Vagina (tissue), 2 donors: ENCODE measurements at regions not wholly inside any gene's neighbourhood (a gene's known extent, or its start where the extent isn't known, plus 50 kb on each side); places are given as distances from the start of the nearest gene placed in this dataset.

ENCODE experiments used
- DNase-seq, 2 donors: peaks; one replicate each; pipeline ENCODE4 v3.0.0-alpha.2; 2017; ENCODE audit errors: extremely low spot score in 2 of 2
- H3K27ac ChIP-seq: fragments of 200-600 bp; sonication (generic); one replicate; pipeline ENCODE4 v1.5.1; 2019
- H3K27me3 ChIP-seq: fragments of 200-600 bp; sonication (generic); one replicate; pipeline ENCODE4 v1.5.1; 2019
- H3K36me3 ChIP-seq, 2 donors: fragments of 200-600 bp; sonication (generic); one replicate each; pipeline ENCODE4 v1.5.1; 2017 to 2019
- H3K4me1 ChIP-seq: fragments of 200-600 bp; sonication (generic); one replicate; pipeline ENCODE4 v1.5.1; 2019
- H3K4me3 ChIP-seq, 2 donors: fragments of 200-600 bp; sonication (generic); 1 replicate in 1 of 2; 2 replicates in 1 of 2; pipeline ENCODE4 v1.5.1; 2016 to 2019
- H3K9me3 ChIP-seq: fragments of 200-600 bp; sonication (generic); one replicate; pipeline ENCODE4 v1.5.1; 2019
- CTCF ChIP-seq, 3 experiments: fragments of 450-650 bp in 2 of 3; fragments of 200-600 bp in 1 of 3; sonication (generic) in 1 of 3; IDR thresholded peaks; one replicate each; pipeline ENCODE4 v1.5.1; 2017 to 2019; ENCODE audit warnings: antibody characterized with exemption in 3 of 3, mild to moderate bottlenecking in 2 of 3, moderate library complexity in 2 of 3
- POLR2A ChIP-seq, 2 donors: fragments of 450-650 bp; IDR thresholded peaks; one replicate each; pipeline ENCODE4 v1.6.1; 2017; ENCODE audit warnings: antibody characterized with exemption in 2 of 2, mild to moderate bottlenecking in 2 of 2, moderate library complexity in 2 of 2
- POLR2AphosphoS5 ChIP-seq, 2 donors: sonication (generic); formaldehyde crosslinking; IDR thresholded peaks; one replicate each; pipeline ENCODE4 v1.9.0; 2017; ENCODE audit warnings: antibody characterized with exemption in 2 of 2, mild to moderate bottlenecking in 2 of 2, low read depth in 1 of 2; ENCODE audit not compliant: insufficient read depth in 1 of 2
- intact Hi-C: fragments of 100-400 bp; cut with DNase I; formaldehyde crosslinking; loops from one replicate; pipeline ENCODE4 v1.15.1; 2023

- no peak for DNase-seq
- intact Hi-C loops, result no loop called here
- TF ChIP-seq POLR2A (IDR thresholded peaks at IDR 0.05), result no peak
- no peak for TF ChIP-seq CTCF (IDR thresholded peaks at IDR 0.05)
- TF ChIP-seq POLR2AphosphoS5 (IDR thresholded peaks at IDR 0.05; ENCODE audit: insufficient read depth in 1 of 2, low read depth in 1 of 2), result no peak
- no peaks in the 10 kb centered on the region for H3K9me3 ChIP-seq
- no peaks in the 10 kb centered on the region for H3K4me1 ChIP-seq
- no peaks in the 10 kb centered on the region for H3K27me3 ChIP-seq
- H3K36me3 ChIP-seq, result no peaks in the 10 kb centered on the region
- H3K27ac ChIP-seq, result no peak overlapping the region
- H3K4me3 ChIP-seq, result no peak overlapping the region
Measured at GRCh38 chr10:117861329-117861728, 185.4 kb downstream of the RAB11FIP2 start.

- H3K9me3 ChIP-seq, result no peaks in the 10 kb centered on the region
- no peak overlapping the region for H3K4me3 ChIP-seq
- DNase-seq, result no peak
- TF ChIP-seq CTCF (IDR thresholded peaks at IDR 0.05) (no peak), POLR2AphosphoS5 (IDR thresholded peaks at IDR 0.05; ENCODE audit: insufficient read depth in 1 of 2, low read depth in 1 of 2) (no peak), POLR2A (IDR thresholded peaks at IDR 0.05) (no peak)
- H3K4me1 ChIP-seq, result no peaks in the 10 kb centered on the region
- H3K27me3 ChIP-seq, result no peaks in the 10 kb centered on the region
- H3K27ac ChIP-seq, result no peak overlapping the region
- intact Hi-C loops, result no loop called here
- H3K36me3 ChIP-seq, result no peaks in the 10 kb centered on the region
Measured at GRCh38 chr10:117863771-117864170, 183.0 kb downstream of the RAB11FIP2 start.

GRCh38 chr10:117865945-117866344 lies 180.8 kb downstream of the RAB11FIP2 start:
- no peaks in the 10 kb centered on the region for H3K9me3 ChIP-seq
- no peak for TF ChIP-seq POLR2AphosphoS5 (IDR thresholded peaks at IDR 0.05; ENCODE audit: insufficient read depth in 1 of 2, low read depth in 1 of 2)
- TF ChIP-seq CTCF (IDR thresholded peaks at IDR 0.05), result no peak
- no peak for TF ChIP-seq POLR2A (IDR thresholded peaks at IDR 0.05)
- no peak overlapping the region for H3K4me3 ChIP-seq
- no peaks in the 10 kb centered on the region for H3K36me3 ChIP-seq
- H3K27me3 ChIP-seq, result no peaks in the 10 kb centered on the region
- H3K27ac ChIP-seq, result no peak overlapping the region
- DNase-seq, result no peak
- intact Hi-C loops, result no loop called here
- H3K4me1 ChIP-seq, result no peaks in the 10 kb centered on the region

- Histone ChIP-seq H3K27me3 (no peaks in the 10 kb centered on the region), H3K4me3 (no peak overlapping the region), H3K4me1 (no peaks in the 10 kb centered on the region), H3K27ac (no peak overlapping the region), H3K36me3 (no peaks in the 10 kb centered on the region), H3K9me3 (no peaks in the 10 kb centered on the region)
- TF ChIP-seq POLR2A (IDR thresholded peaks at IDR 0.05), result no peak
- no peak for TF ChIP-seq CTCF (IDR thresholded peaks at IDR 0.05)
- no peak for TF ChIP-seq POLR2AphosphoS5 (IDR thresholded peaks at IDR 0.05; ENCODE audit: insufficient read depth in 1 of 2, low read depth in 1 of 2)
- intact Hi-C loops, result no loop called here
- no peak for DNase-seq
Measured at GRCh38 chr10:117868151-117868550, 178.6 kb downstream of the RAB11FIP2 start.

GRCh38 chr10:117875793-117876192 lies 170.9 kb downstream of the RAB11FIP2 start:
- Histone ChIP-seq H3K4me1 (no peaks in the 10 kb centered on the region), H3K4me3 (no peak overlapping the region), H3K9me3 (no peaks in the 10 kb centered on the region), H3K27me3 (no peaks in the 10 kb centered on the region), H3K27ac (no peak overlapping the region), H3K36me3 (no peaks in the 10 kb centered on the region)
- no peak for DNase-seq
- TF ChIP-seq POLR2AphosphoS5 (IDR thresholded peaks at IDR 0.05; ENCODE audit: insufficient read depth in 1 of 2, low read depth in 1 of 2) (no peak), POLR2A (IDR thresholded peaks at IDR 0.05) (no peak), CTCF (IDR thresholded peaks at IDR 0.05) (no peak)
- intact Hi-C loops, result no loop called here
